Activated T-helper 2 cell treated with anti-CD3 and anti-CD28 coated beads, Interferon-gamma antibody, Interleukin-2, Interleukin-4, amounts not matched to agents 10 μg/mL and 5 μg/mL and 100 μg/mL, durations not matched to agents 14 hours and 24 hours and 36 hours (primary cell): ENCODE measurements at regions not wholly inside any gene's neighbourhood (a gene's known extent, or its start where the extent isn't known, plus 50 kb on each side); places are given as distances from the start of the nearest gene placed in this dataset.
"Not testable (repeated sequence)": the region's sequence is repeated elsewhere in the genome, so short reads cannot be mapped to it uniquely, and the experiment has no call there.

ENCODE experiments used
- DNase-seq: peaks from one replicate; pipeline ENCODE4 v3.0.0; 2021; ENCODE audit warnings: low spot score
- H3K27ac Mint-ChIP-seq: one replicate; pipeline ENCODE4 v1.8.0; 2021; ENCODE audit warnings: mixed read lengths
- H3K27me3 Mint-ChIP-seq: one replicate; pipeline ENCODE4 v1.8.0; 2021; ENCODE audit warnings: low read depth, mixed read lengths
- H3K36me3 Mint-ChIP-seq: one replicate; pipeline ENCODE4 v1.8.0; 2021; ENCODE audit warnings: low read depth, mixed read lengths
- H3K4me1 Mint-ChIP-seq: one replicate; pipeline ENCODE4 v1.8.0; 2021; ENCODE audit warnings: low read depth, mixed read lengths
- H3K4me3 Mint-ChIP-seq: one replicate; pipeline ENCODE4 v1.8.0; 2021; ENCODE audit warnings: low read depth, mild to moderate bottlenecking, moderate library complexity, mixed read lengths
- H3K9me3 Mint-ChIP-seq: one replicate; pipeline ENCODE4 v1.8.0; 2021; ENCODE audit warnings: mixed read lengths
- intact Hi-C: fragments of 100-400 bp; cut with micrococcal nuclease; formaldehyde crosslinking; loops from one replicate; pipeline ENCODE4 v1.15.1; 2023

DNA sequence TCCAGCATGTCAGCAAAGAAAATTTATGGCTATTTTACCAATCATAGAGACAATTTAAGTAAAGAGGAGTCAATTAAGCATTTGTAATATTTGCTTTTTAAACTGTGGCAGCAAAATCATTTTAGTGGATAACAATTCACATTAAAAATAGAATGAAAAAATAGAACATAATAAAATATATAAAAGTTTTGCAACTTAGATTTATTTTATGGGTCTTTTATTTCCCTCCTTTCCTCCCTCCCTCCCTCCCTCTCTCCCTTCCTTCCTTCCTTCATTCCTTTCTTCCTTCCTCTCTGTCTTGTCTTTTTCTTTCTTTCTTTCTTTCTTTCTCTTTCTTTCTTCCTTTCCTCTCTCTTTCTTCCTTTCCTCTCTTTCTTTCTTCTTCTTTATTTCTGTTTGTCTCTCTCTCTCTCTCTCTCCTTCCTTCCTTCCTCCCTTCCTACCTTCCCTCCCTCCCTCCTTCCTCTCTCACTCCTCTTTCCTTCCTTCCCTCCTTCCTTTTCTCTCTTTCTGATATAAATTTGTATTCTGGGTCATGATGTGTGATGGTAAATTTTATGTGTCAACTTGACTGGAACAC lies 610.9 kb upstream of the CITED2 start:
- H3K4me1 Mint-ChIP-seq: no peaks in the 10 kb centered on the region
- no peaks in the 10 kb centered on the region for H3K9me3 Mint-ChIP-seq
- no peaks in the 10 kb centered on the region for H3K27me3 Mint-ChIP-seq
- DNase-seq: no peak
- no peak overlapping the region for H3K27ac Mint-ChIP-seq
- intact Hi-C loops: no loop called here
- no peak overlapping the region for H3K4me3 Mint-ChIP-seq
- H3K36me3 Mint-ChIP-seq: no peaks in the 10 kb centered on the region

DNA sequence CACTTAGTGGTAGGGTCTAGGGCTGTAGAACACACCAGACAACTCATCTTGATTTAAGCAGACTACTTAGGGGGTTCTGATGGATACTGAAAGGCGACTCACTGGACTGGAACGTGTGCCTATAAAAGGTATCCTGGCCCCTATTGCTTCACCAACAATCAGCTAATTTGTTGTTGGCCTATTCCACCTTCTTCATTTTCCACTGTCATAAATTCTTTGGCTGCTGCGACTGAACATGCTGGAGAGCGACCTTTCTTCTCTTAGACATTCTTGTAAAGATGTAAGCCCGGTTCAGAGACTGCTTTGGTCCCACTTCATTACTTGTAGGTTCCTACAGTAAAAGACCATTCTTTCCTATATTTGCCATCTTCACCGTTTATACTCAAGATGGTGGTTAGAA lies 609.9 kb upstream of the CITED2 start:
- no peak for DNase-seq
- intact Hi-C loops: no loop called here
- no peaks in the 10 kb centered on the region for H3K36me3 Mint-ChIP-seq
- H3K4me1 Mint-ChIP-seq: no peaks in the 10 kb centered on the region
- no peaks in the 10 kb centered on the region for H3K27me3 Mint-ChIP-seq
- H3K27ac Mint-ChIP-seq: no peak overlapping the region
- H3K9me3 Mint-ChIP-seq: no peaks in the 10 kb centered on the region
- H3K4me3 Mint-ChIP-seq: no peak overlapping the region

DNA sequence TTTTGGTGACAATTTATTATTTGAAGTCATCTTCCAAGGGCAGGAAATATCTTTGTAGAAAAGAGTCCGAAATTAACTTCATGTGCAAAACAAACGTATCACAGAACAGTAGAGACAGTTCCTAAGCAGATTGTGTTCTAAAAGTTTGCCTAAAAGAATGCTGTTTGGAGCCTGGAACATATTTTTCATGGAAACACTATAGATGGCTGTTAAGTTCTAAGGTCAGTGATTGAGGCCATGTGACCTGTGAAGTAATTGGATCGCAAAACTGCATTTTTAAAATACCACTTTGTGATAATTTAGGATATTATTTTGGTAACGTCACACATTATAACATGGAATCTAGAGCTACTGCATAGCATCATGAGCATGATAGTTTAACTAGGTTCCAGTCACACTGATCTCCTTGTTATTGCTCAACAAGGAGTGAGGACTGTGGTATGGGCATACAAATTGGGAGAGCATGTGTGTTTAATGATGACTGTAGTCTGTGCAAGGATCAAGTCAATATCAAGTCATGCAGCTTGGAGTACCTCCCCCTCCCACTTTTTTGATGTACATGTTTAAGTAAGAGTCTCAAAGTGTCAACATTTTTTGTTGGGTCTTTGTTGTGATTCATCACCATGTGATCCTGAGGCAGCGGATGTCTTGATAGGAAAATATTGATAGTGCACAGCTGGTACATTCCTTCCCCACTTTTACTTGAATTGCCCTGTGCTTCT lies 609.3 kb upstream of the CITED2 start:
- intact Hi-C loops: no loop called here
- H3K4me3 Mint-ChIP-seq: no peak overlapping the region

DNA sequence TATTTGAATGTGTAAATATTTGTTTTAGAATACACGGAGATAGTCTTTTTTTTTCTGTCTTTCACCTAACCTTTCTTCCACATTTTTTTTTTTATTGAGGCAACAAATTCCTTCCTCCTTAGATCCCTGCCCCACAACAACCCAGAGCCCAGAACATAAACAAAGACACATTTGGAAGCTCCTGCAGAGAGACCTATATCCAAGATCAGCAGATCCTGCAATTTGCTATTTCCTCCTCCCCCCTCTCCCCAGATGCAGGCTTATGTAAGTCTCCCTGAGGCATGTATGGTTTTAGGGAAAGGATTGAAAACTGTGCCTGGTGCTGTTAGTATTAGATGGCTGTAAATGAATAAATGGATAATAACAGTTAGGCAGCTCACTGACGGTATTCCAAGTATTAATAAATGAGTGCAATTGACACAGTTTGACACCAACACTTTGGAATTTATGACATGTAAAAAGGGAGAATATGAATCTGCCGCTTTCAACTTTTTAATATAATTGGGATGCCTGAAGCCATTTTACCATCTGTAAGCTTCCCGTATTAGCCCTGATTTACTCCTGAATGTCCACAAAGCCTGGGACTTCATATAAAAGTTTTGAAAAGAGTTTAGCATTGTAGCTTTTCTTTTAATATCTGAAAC lies 608.3 kb upstream of the CITED2 start:
- no peak overlapping the region for H3K27ac Mint-ChIP-seq
- no peak for DNase-seq
- intact Hi-C loops: no loop called here
- no peaks in the 10 kb centered on the region for H3K36me3 Mint-ChIP-seq
- H3K9me3 Mint-ChIP-seq: no peaks in the 10 kb centered on the region
- H3K4me1 Mint-ChIP-seq: no peaks in the 10 kb centered on the region
- no peaks in the 10 kb centered on the region for H3K27me3 Mint-ChIP-seq
- H3K4me3 Mint-ChIP-seq: no peak overlapping the region

More for the DNA sequence above, 609.3 kb upstream of the CITED2 start:
- no peaks in the 10 kb centered on the region for H3K4me1 Mint-ChIP-seq
- DNase-seq: no peak
- H3K9me3 Mint-ChIP-seq: no peaks in the 10 kb centered on the region
- no peaks in the 10 kb centered on the region for H3K36me3 Mint-ChIP-seq
- no peaks in the 10 kb centered on the region for H3K27me3 Mint-ChIP-seq
- no peak overlapping the region for H3K27ac Mint-ChIP-seq

DNA sequence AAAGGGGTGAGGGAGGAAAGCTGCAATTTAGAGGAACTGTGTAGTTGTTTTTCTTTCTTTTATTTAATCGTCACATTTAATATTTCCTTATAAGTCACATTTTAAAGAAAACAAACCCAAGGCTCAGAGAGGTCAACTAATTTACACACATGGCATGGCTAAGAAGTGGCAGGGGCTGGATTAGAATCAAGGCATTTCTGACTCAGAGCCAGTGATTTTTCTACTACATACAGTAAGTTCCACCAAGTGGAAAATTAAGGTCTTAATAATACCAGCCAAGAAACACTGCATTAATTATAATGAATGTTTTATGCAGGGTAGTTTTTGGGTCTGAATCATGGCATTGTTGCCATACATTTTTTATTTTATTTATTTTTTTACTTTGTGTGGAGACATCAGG lies 607.7 kb upstream of the CITED2 start:
- intact Hi-C loops: no loop called here
- Mint-ChIP-seq H3K4me1 (no peaks in the 10 kb centered on the region), H3K9me3 (no peaks in the 10 kb centered on the region), H3K36me3 (no peaks in the 10 kb centered on the region), H3K4me3 (no peak overlapping the region), H3K27ac (no peak overlapping the region), H3K27me3 (no peaks in the 10 kb centered on the region)
- DNase-seq: no peak

DNA sequence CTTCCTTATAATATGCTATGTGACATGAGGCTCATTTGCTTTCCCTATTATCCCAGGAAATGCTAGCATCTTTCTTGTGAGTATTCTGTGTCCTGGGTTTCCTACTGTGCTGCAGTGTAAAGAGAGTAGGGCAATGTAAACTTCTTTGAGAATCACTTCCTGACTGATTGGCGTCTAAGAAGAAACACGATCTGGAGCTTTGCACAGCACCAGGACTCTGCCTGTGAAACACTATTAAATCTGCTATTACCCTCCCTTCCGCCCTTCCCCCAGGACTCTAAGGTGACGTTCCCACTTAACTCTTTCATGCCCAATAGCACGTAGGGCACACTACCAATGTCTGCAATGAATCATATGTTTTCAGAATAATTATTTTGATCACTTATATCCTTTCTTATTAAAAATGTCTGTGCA lies 607.3 kb upstream of the CITED2 start:
- no peak for DNase-seq
- Mint-ChIP-seq H3K9me3 (no peaks in the 10 kb centered on the region), H3K36me3 (no peaks in the 10 kb centered on the region), H3K4me3 (no peak overlapping the region), H3K27ac (no peak overlapping the region), H3K4me1 (no peaks in the 10 kb centered on the region), H3K27me3 (no peaks in the 10 kb centered on the region)
- intact Hi-C loops: no loop called here

DNA sequence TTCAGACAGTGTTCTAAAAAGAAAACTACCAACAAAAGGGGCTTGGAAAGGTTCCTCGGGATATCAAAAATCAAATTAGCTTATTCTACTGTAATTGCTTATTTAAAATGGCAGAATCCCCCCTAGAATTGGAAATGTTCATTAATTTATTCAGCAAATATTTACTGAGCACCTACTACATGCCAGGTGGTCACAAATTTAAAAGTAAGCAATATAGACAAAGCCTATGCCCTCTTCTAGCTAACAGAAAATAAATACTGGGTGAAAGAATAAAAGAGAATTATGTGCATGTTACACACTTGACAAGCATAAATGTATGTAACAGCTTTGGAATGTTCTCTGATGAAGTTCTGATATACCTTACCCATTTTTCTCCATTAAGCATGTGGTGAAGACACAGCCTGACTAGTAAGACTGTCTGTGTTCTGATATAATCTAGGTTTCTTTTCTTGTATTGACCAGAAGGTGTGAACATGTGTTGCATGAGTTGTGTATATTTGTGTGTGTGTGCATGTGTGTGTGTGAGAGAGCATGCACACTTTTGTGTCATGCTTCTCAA lies 606.7 kb upstream of the CITED2 start:
- no peaks in the 10 kb centered on the region for H3K36me3 Mint-ChIP-seq
- intact Hi-C loops: no loop called here

DNA sequence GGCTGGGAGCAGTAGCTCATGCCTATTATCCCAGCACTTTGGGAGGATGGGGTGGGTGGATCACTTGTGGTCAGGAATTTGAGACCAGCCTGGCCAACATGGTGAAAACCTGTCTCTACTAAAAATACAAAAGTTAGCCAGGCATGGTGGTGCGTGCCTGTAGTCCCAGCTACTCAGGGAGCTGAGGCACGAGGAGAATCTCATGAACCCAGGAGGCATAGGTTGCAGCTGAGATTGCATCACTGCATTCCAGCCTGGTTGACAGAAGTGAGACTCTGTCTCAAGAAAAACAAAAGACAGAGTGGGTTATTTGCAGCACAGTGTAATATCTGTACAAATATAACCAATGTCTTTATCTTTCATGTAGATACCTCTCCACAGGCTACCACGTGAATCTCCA lies 606.2 kb upstream of the CITED2 start:
- H3K27ac Mint-ChIP-seq, H3K4me3 Mint-ChIP-seq, DNase-seq, H3K36me3 Mint-ChIP-seq, H3K4me1 Mint-ChIP-seq, H3K9me3 Mint-ChIP-seq, intact Hi-C loops, H3K27me3 Mint-ChIP-seq: not testable (repeated sequence)

More for the DNA sequence above, 606.7 kb upstream of the CITED2 start:
- no peak overlapping the region for H3K27ac Mint-ChIP-seq
- H3K27me3 Mint-ChIP-seq: no peaks in the 10 kb centered on the region
- H3K4me1 Mint-ChIP-seq: no peaks in the 10 kb centered on the region
- H3K9me3 Mint-ChIP-seq: no peaks in the 10 kb centered on the region
- H3K4me3 Mint-ChIP-seq: no peak overlapping the region
- no peak for DNase-seq

DNA sequence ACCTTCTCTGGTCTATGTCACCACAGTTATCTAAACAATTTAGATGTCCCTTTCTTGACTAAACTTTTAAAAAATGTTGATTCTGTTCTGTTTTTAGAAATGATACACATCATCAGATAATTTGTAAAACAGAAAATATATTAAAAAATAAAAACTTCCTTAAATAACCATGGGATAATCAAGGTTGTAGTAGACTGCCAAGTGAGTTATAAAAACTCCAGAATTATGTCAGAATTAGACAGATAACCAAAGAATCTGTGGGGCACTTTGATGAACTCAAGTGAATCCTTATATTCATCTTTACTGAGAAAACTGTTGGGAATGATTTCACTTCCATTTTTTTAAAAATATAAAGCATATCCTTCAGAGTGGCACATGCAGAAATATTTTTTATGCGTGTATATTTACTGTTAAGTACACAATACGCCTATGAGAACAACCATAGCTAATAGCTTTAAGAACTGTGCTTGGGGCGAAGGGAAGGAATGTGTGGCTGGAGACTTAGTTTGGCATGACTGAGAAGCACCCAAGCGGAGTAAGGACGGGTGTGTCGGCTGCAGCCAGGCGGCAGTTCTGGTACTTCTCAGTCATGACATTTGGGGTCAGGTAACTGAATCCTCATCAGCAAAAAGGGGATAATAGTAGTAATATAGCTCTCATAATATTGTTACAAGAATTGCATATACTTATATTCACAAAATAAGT lies 604.7 kb upstream of the CITED2 start:
- DNase-seq: no peak
- H3K9me3 Mint-ChIP-seq: no peaks in the 10 kb centered on the region
- no peak overlapping the region for H3K4me3 Mint-ChIP-seq
- H3K36me3 Mint-ChIP-seq: no peaks in the 10 kb centered on the region
- no peaks in the 10 kb centered on the region for H3K4me1 Mint-ChIP-seq
- H3K27ac Mint-ChIP-seq: no peak overlapping the region
- H3K27me3 Mint-ChIP-seq: no peaks in the 10 kb centered on the region
- intact Hi-C loops: no loop called here

DNA sequence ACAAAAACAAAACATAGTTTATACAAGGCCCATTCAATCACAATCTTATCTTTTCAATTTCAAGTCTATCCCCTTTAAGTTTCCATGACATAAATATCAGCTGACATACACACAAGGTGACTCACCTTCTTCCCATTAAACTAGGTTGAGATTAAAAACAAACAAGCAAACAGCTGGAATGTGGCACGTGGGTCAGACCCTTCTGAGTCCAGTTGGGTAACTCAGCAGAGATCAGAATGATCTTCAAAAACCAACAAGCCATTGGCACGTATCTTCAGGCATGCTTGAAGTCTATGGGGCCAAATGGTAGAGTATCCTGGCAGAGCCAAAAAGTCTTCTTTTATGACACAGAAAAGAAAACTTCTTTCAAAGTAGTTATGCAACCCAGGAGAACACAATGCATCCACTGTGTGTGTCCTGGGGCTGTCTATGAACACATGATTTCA lies 603.5 kb upstream of the CITED2 start:
- Mint-ChIP-seq H3K27me3 (peaks cover 2% of the 10 kb centered on the region), H3K9me3 (no peaks in the 10 kb centered on the region), H3K36me3 (no peaks in the 10 kb centered on the region), H3K4me3 (no peak overlapping the region), H3K4me1 (no peaks in the 10 kb centered on the region), H3K27ac (no peak overlapping the region)
- intact Hi-C loops: no loop called here
- DNase-seq: no peak

DNA sequence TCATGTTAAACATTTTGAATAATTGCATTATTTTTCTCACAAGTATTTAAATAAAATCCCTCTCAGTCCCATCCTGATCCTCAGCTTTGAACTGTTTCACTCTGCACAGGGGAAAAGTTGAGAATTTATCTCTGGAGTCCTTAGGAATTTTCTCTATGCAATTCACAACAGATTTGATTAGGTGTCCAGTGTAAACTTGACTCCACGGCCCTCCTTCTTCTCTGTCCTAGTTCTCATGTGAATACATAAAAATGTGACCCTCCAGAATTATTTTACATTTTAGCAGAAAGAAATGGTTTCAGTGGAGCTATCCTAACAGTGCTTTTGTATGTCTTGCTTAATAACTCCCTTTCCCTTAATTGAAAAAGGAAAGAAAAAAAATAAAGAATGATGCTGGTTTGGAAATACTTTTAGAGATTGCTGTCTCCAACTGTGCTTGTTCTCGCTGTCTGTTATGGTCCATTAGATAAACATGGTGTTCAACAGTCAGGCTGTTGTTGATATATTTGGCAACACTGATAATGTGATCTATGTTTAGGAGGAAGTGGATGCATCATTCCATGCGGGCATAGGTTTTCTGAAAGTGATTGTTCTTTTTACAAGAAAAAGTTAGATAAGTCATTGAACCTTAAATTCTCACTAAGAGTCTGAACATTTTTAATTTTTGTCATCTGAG lies 599.4 kb upstream of the CITED2 start:
- Mint-ChIP-seq H3K27me3 (peaks cover 2% of the 10 kb centered on the region), H3K4me1 (no peaks in the 10 kb centered on the region), H3K27ac (no peak overlapping the region), H3K36me3 (no peaks in the 10 kb centered on the region), H3K9me3 (no peaks in the 10 kb centered on the region), H3K4me3 (no peak overlapping the region)
- intact Hi-C loops: no loop called here
- DNase-seq: no peak

DNA sequence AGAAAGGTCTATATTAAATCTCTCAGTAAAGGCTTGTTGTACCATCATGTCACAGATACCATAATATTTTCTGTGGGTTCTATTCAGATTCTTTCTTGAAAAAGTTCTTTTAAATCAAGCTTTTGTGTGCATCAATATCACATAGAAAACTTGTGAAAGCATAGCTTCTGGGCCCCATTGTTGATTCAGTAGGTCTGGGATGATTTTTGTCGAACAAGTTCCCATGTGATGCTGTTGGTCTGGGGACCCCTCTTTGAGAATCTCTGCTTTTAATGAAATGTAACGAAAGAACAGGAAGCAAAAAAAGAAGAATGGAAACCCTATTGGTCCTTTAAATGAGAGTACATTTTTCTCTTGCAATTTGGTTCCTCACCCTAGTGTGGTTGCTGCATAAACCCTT lies 597.7 kb upstream of the CITED2 start:
- no peak overlapping the region for H3K4me3 Mint-ChIP-seq
- DNase-seq: no peak
- H3K4me1 Mint-ChIP-seq: no peaks in the 10 kb centered on the region
- H3K27me3 Mint-ChIP-seq: peaks cover 2% of the 10 kb centered on the region
- intact Hi-C loops: no loop called here
- H3K27ac Mint-ChIP-seq: no peak overlapping the region
- no peaks in the 10 kb centered on the region for H3K9me3 Mint-ChIP-seq
- H3K36me3 Mint-ChIP-seq: no peaks in the 10 kb centered on the region
